ENCODE measurements at regions not wholly inside any gene's neighbourhood (a gene's known extent, or its start where the extent isn't known, plus 50 kb on each side); places are given as distances from the start of the nearest gene placed in this dataset.

DNA sequence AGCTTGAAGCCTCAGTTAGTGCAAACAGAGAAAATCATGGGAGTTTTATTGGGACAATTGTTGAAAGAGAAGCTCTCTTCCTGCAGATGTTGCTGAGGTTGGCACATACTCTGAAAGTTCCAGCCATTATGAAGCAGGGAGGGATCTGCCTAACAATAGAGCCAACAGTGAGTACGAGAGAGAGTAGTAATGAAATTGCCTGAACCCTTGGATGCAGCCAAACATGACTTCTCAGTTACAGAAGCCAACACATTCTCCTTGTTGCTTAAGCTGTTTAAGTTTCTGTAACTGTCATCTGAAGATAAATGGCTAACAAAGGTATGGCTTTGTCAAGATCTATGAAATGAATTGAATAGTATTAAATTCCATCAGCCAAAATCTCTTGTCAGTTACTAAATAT, 211.0 kb upstream of the TTC14 start:
- no peak for TF ChIP-seq POLR2AphosphoS5 (IDR thresholded peaks at IDR 0.05)
- TF ChIP-seq, protein P1, sequence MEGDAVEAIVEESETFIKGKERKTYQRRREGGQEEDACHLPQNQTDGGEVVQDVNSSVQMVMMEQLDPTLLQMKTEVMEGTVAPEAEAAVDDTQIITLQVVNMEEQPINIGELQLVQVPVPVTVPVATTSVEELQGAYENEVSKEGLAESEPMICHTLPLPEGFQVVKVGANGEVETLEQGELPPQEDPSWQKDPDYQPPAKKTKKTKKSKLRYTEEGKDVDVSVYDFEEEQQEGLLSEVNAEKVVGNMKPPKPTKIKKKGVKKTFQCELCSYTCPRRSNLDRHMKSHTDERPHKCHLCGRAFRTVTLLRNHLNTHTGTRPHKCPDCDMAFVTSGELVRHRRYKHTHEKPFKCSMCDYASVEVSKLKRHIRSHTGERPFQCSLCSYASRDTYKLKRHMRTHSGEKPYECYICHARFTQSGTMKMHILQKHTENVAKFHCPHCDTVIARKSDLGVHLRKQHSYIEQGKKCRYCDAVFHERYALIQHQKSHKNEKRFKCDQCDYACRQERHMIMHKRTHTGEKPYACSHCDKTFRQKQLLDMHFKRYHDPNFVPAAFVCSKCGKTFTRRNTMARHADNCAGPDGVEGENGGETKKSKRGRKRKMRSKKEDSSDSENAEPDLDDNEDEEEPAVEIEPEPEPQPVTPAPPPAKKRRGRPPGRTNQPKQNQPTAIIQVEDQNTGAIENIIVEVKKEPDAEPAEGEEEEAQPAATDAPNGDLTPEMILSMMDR (IDR thresholded peaks at IDR 0.05 in 8 of 11, conservative IDR thresholded peaks at IDR 0.05 in 3 of 11) = no peak
- no peak for TF ChIP-seq POLR2A (IDR thresholded peaks at IDR 0.05)
